Esophagus squamous epithelium (tissue), 5 donors: ENCODE measurements at regions not wholly inside any gene's neighbourhood (a gene's known extent, or its start where the extent isn't known, plus 50 kb on each side); places are given as distances from the start of the nearest gene placed in this dataset.

Experiments
- DNase-seq: peaks from one replicate; lab custom pipeline; 2025; lab: John Stamatoyannopoulos, UW
- H3K27ac ChIP-seq, 4 donors: fragments of 200-600 bp; sonication (generic); one replicate each; pipeline ENCODE4 v1.5.1; 2016 to 2019; ENCODE audit warnings: mild to moderate bottlenecking in 1 of 4
- H3K27me3 ChIP-seq, 4 donors: fragments of 200-600 bp; sonication (generic); 1 replicate in 3 of 4; 2 replicates in 1 of 4; pipeline versions ENCODE4 v1.5.1 to v1.6.0; 2017 to 2021; ENCODE audit warnings: antibody characterized with exemption in 1 of 4
- H3K36me3 ChIP-seq, 3 donors: fragments of 200-600 bp; sonication (generic); one replicate each; pipeline ENCODE4 v1.5.1; 2016 to 2019
- H3K4me1 ChIP-seq, 3 donors: fragments of 200-600 bp; sonication (generic); one replicate each; pipeline ENCODE4 v1.5.1; 2017 to 2019
- H3K4me3 ChIP-seq, 4 donors: fragments of 200-600 bp; sonication (generic); 1 replicate in 3 of 4; 2 replicates in 1 of 4; pipeline ENCODE4 v1.5.1; 2016 to 2019; ENCODE audit warnings: mild to moderate bottlenecking in 2 of 4, moderate library complexity in 1 of 4
- H3K9me3 ChIP-seq, 3 donors: fragments of 200-600 bp; sonication (generic); one replicate each; pipeline ENCODE4 v1.5.1; 2016 to 2019
- POLR2A ChIP-seq, 4 donors: fragments of 450-650 bp; IDR thresholded peaks; one replicate each; pipeline ENCODE4 v1.6.1; 2017; ENCODE audit warnings: antibody characterized with exemption in 4 of 4, mild to moderate bottlenecking in 4 of 4, moderate library complexity in 3 of 4
- WGBS, 2 donors: methylation state at CpG; one replicate each; pipeline ENCODE4 v1.1.5; 2018; 5-methylcytosine and 5-hydroxymethylcytosine counted together
- intact Hi-C: fragments of 100-400 bp; cut with DNase I; formaldehyde crosslinking; loops from one replicate; pipeline ENCODE4 v1.15.0; 2022
- TF ChIP-seq, protein P1 (sequence below), 6 experiments: fragments of 450-650 bp in 4 of 6; fragments of 200-600 bp in 2 of 6; sonication (generic) in 2 of 6; IDR thresholded peaks; one replicate each; pipeline ENCODE4 v1.5.1; 2016 to 2019; ENCODE audit warnings: antibody characterized with exemption in 6 of 6, mild to moderate bottlenecking in 4 of 6, moderate library complexity in 4 of 6
- donor health status: DM: yes; HTN: yes; CAD: no.

DNA sequence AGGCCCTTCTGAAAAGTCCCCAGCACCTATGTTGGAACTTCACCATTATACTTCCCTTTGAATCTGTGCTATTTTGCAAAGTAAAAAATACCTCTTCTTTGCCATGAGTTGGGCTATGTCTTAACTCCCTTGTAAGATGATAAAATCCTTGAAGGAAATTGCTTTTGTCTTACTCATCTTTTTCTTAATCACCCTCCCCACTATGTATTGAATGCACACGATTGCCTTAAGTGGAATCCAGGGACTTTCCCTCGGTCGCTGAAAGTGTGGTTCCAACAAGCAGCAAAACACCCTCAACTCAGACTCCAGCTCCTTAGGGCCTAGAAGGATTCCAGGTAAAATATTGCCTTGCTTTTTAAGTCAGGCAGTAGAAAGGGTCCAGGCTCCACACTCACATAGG is 173.2 kb upstream of the ARL4C start:
- Histone ChIP-seq H3K36me3 (no peaks in the 10 kb centered on the region), H3K27me3 (peaks cover 0 to 13% (median 0%) of the 10 kb centered on the region in 4 donors), H3K4me3 (no peak overlapping the region), H3K27ac (no peak overlapping the region), H3K9me3 (no peaks in the 10 kb centered on the region), H3K4me1 (no peaks in the 10 kb centered on the region)
- intact Hi-C loops = no loop called here
- no peak for DNase-seq
- TF ChIP-seq, protein P1, sequence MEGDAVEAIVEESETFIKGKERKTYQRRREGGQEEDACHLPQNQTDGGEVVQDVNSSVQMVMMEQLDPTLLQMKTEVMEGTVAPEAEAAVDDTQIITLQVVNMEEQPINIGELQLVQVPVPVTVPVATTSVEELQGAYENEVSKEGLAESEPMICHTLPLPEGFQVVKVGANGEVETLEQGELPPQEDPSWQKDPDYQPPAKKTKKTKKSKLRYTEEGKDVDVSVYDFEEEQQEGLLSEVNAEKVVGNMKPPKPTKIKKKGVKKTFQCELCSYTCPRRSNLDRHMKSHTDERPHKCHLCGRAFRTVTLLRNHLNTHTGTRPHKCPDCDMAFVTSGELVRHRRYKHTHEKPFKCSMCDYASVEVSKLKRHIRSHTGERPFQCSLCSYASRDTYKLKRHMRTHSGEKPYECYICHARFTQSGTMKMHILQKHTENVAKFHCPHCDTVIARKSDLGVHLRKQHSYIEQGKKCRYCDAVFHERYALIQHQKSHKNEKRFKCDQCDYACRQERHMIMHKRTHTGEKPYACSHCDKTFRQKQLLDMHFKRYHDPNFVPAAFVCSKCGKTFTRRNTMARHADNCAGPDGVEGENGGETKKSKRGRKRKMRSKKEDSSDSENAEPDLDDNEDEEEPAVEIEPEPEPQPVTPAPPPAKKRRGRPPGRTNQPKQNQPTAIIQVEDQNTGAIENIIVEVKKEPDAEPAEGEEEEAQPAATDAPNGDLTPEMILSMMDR (IDR thresholded peaks at IDR 0.05) = no peak
- no peak for TF ChIP-seq POLR2A (IDR thresholded peaks at IDR 0.05)
- 30 to 32% methylated on average over 3 of the region's 3 CpGs for WGBS, 2 donors

DNA sequence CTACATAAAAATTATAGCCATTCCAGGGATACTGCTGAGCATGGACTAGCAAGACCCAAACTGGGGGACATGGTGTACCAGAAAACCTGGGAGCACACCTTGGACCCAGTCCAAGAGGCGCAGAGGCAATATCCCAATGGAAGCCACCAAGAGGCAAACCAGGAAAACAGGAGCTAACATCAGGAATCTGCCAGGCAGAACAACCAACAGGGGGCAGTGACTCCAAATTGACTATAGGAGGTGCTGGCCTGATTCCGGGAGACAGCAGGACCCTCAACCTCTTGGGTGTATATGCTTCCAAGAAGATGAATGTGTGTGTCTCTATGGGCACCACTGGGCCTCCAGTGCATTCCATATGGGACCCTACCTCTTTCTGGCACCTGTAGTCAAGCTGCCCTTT is 172.7 kb upstream of the ARL4C start:
- no peaks in the 10 kb centered on the region for H3K4me1 ChIP-seq
- no peak overlapping the region for H3K4me3 ChIP-seq
- H3K9me3 ChIP-seq = no peaks in the 10 kb centered on the region
- no peak overlapping the region for H3K27ac ChIP-seq
- DNase-seq = no peak
- H3K36me3 ChIP-seq = no peaks in the 10 kb centered on the region
- WGBS, 2 donors = 89% methylated on average over 1 of the region's 2 CpGs; no CpG with 5 or more reads in 1 of the 2 donors
- peaks cover 0 to 13% (median 0%) of the 10 kb centered on the region in 4 donors for H3K27me3 ChIP-seq
- TF ChIP-seq, protein P1 (IDR thresholded peaks at IDR 0.05) = peak in 2 of 6 experiments; percentile 7 to 10
- TF ChIP-seq POLR2A (IDR thresholded peaks at IDR 0.05) = no peak
- intact Hi-C loops = no loop called here

DNA sequence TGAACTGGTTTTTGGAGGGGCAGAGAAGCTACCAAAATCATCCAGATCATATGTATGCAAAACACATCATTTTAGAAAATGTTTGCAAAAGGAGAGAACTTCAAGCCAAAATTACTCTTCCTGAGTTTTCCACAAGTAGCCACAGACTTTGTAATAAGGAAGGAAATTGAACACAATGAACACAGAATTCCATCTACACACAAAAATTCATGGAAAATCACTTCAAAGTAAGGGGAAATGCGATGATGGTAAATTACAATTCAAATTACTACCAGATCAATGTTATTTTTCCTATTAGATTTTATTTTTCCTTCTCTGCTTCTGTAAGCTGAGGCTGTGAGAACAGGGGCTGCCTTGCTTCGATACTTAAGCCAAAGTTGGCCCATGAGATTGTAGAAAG is 172.1 kb upstream of the ARL4C start:
- no peak for DNase-seq
- Histone ChIP-seq H3K4me1 (no peaks in the 10 kb centered on the region), H3K4me3 (no peak overlapping the region), H3K27ac (no peak overlapping the region), H3K27me3 (peaks cover 0 to 13% (median 0%) of the 10 kb centered on the region in 4 donors), H3K9me3 (no peaks in the 10 kb centered on the region), H3K36me3 (no peaks in the 10 kb centered on the region)
- TF ChIP-seq, protein P1 (IDR thresholded peaks at IDR 0.05) = no peak
- TF ChIP-seq POLR2A (IDR thresholded peaks at IDR 0.05) = no peak
- WGBS, 2 donors = 75 to 90% methylated on average over 2 of the region's 2 CpGs
- intact Hi-C loops = no loop called here

DNA sequence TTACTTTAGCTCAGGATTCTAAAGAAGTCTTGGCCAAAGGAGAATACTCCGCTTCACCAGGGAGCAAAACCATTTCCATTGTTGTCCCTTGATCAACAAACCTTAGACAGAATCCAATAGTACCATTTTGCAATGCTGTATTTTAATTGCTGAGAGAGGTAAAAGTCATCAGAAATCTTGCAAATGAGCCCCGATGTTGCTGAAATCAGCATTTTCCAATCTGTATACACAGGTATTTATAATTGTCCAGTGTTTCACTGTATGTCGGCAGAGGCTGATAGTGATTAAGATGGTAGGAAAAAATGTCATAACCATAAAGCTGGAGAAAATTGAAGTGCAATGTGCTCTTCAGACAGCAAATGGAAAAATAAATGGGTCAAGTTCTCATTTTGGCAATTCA is 170.0 kb upstream of the ARL4C start:
- TF ChIP-seq, protein P1 (IDR thresholded peaks at IDR 0.05) = no peak
- TF ChIP-seq POLR2A (IDR thresholded peaks at IDR 0.05) = no peak
- intact Hi-C loops = no loop called here
- peaks cover 0 to 13% (median 0%) of the 10 kb centered on the region in 4 donors for H3K27me3 ChIP-seq
- no peak overlapping the region for H3K27ac ChIP-seq
- H3K9me3 ChIP-seq = no peaks in the 10 kb centered on the region
- no peaks in the 10 kb centered on the region for H3K4me1 ChIP-seq
- no peaks in the 10 kb centered on the region for H3K36me3 ChIP-seq
- WGBS, 2 donors = 93 to 100% methylated on average over 3 of the region's 3 CpGs
- no peak for DNase-seq
- H3K4me3 ChIP-seq = no peak overlapping the region

DNA sequence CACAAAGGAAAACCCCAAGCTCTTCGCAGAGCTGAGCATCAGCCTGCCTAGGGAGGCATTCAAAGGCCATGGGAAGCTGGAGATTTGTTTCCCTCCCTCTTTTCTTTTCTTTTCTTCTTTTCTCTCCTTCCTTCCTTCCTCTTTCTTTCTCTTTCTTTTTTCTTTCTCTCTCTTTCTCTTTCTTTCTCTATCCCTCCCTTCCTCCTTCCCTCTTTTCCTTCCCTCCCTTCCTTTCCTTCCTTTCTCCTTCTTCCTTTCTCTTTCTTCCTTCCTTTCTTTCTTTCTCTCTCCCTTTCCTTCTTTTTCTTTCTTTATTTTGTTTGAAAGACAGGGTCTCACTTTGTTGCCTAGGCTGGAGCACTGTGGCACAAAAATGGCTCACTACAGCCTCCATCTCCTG is 168.4 kb upstream of the ARL4C start:
- H3K4me3 ChIP-seq = no peak overlapping the region
- 79 to 80% methylated on average over 1 of the region's 1 CpG for WGBS, 2 donors
- DNase-seq = no peak
- no peaks in the 10 kb centered on the region for H3K4me1 ChIP-seq
- H3K36me3 ChIP-seq = no peaks in the 10 kb centered on the region
- intact Hi-C loops = no loop called here
- no peak for TF ChIP-seq POLR2A (IDR thresholded peaks at IDR 0.05)
- TF ChIP-seq, protein P1 (IDR thresholded peaks at IDR 0.05) = no peak
- H3K27me3 ChIP-seq = peaks cover 0 to 13% (median 0%) of the 10 kb centered on the region in 4 donors
- H3K27ac ChIP-seq = no peak overlapping the region
- H3K9me3 ChIP-seq = no peaks in the 10 kb centered on the region
